Panc1 (cell line): ENCODE measurements at regions not wholly inside any gene's neighbourhood (a gene's known extent, or its start where the extent isn't known, plus 50 kb on each side); places are given as distances from the start of the nearest gene placed in this dataset.
A peak's percentile ranks its signal among the peaks of the same experiment; 100 is the strongest.

ENCODE experiments used
- ATAC-seq: fragments of 200-7000 bp; cut with Tn5 transposase; 2 replicates; pipeline ENCODE4 v1.9.1; 2020; ENCODE audit warnings: mild to moderate bottlenecking, moderate library complexity
- BruUV-seq: library from RNA; stranded (reverse); fragments of 400-500 nt; replicated peaks from 2 replicates; lab custom pipeline; 2021; lab: Mats Ljungman, UMichigan
- CTCF ChIA-PET: fragments of 300-600 bp; sonication (Branson Sonifier 250); formaldehyde crosslinking; loops from one replicate; lab custom pipeline; 2022; ENCODE audit warnings: antibody characterized with exemption; lab: Charles Lee
- POLR2A ChIA-PET: fragments of 300-600 bp; sonication (Branson Sonifier 250); formaldehyde crosslinking; loops from one replicate; lab custom pipeline; 2022; ENCODE audit warnings: antibody characterized with exemption; lab: Charles Lee
- DNase-seq: peaks from one replicate; pipeline ENCODE4 v3.0.0-alpha.2; 2010; ENCODE audit warnings: low read depth, low spot score
- H3K27ac ChIP-seq: 2 replicates; pipeline ENCODE4 v1.5.1; 2011; ENCODE audit warnings: mild to moderate bottlenecking, low read length, inconsistent platforms
- H3K27me3 ChIP-seq: fragments of 200-500 bp; sonication (Bioruptor generic); 2 replicates; pipeline ENCODE4 v1.6.0; 2014; ENCODE audit warnings: low read length, inconsistent platforms; ENCODE audit not compliant: control insufficient read depth, insufficient read depth
- H3K36me3 ChIP-seq: fragments of 200-500 bp; sonication (Bioruptor generic); 2 replicates; pipeline ENCODE4 v1.5.1; 2014; ENCODE audit warnings: inconsistent platforms, mild to moderate bottlenecking, low read length, moderate library complexity; ENCODE audit not compliant: control insufficient read depth, insufficient read depth
- H3K4me1 ChIP-seq: 2 replicates; pipeline ENCODE4 v1.5.1; 2011; ENCODE audit warnings: inconsistent platforms, mild to moderate bottlenecking, low read length, moderate library complexity; ENCODE audit not compliant: control insufficient read depth, insufficient read depth
- H3K4me3 ChIP-seq, 2 experiments: 2 replicates each; pipeline ENCODE4 v1.5.1; 2011 to 2012; ENCODE audit warnings: low read depth in 2 of 2, low read length in 2 of 2, mild to moderate bottlenecking in 2 of 2, inconsistent platforms in 1 of 2, moderate library complexity in 1 of 2
- H3K9me3 ChIP-seq: fragments of 200-500 bp; sonication (Bioruptor generic); 2 replicates; pipeline ENCODE4 v1.5.1; 2014; ENCODE audit warnings: low read depth, mild to moderate bottlenecking, inconsistent platforms, low read length, moderate library complexity; ENCODE audit not compliant: control insufficient read depth, insufficient read depth
- POLR2AphosphoS5 ChIP-seq: IDR thresholded peaks from 2 replicates; pipeline ENCODE4 v1.6.1; 2012; ENCODE audit warnings: mild to moderate bottlenecking, low read depth, low read length, moderate library complexity
- in situ Hi-C: cut with HindIII; loops from 2 replicates; pipeline ENCODE4 v1.10.0; 2016; ENCODE audit warnings: low sequenced_read_pairs, low pct_unique_long_range_greater_than_20kb
- intact Hi-C: fragments of 100-400 bp; cut with micrococcal nuclease; formaldehyde crosslinking; loops from one replicate; pipeline ENCODE4 v1.10.0; 2022; ENCODE audit not compliant: unreplicated experiment
- TF ChIP-seq, protein P1 (sequence below), 2 experiments: IDR thresholded peaks; 2 replicates each; pipeline ENCODE4 v1.6.1; 2011 to 2012; ENCODE audit warnings: low read depth in 2 of 2, control low read depth in 1 of 2, low read length in 1 of 2, mild to moderate bottlenecking in 1 of 2, moderate library complexity in 1 of 2; ENCODE audit not compliant: insufficient read depth in 1 of 2
- TF ChIP-seq, protein P2 (sequence below): fragments of 450-650 bp; IDR thresholded peaks from 2 replicates; pipeline ENCODE4 v1.5.1; 2017; ENCODE audit warnings: mild to moderate bottlenecking

DNA sequence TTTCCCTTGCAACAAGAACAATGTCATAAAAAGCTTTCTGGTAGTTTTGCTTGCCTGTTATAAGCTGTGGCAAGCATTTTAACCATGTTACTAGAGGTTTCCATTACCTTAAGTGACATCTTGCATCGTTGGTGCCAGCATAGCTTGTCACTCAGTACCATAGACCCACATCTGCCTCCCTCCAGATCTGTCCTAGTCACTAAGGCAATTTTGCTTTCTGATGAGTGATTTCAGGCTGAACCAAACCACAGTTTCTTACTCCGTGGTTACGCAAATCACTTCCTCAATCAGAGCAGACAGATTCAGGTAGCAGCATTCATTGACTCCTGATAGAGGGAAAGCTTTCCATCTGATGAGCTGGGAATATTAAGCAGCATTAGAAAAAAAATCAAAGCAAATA is 1057.5 kb upstream of the FAM98A start:
- no peaks in the 10 kb centered on the region for H3K36me3 ChIP-seq
- H3K9me3 ChIP-seq = no peaks in the 10 kb centered on the region
- DNase-seq = no peak
- no peaks in the 10 kb centered on the region for H3K27me3 ChIP-seq
- in situ Hi-C loops = no loop called here
- H3K27ac ChIP-seq = no peak overlapping the region
- no peaks in the 10 kb centered on the region for H3K4me1 ChIP-seq
- POLR2A ChIA-PET = no interaction called here
- intact Hi-C loops = no loop called here
- H3K4me3 ChIP-seq = no peak overlapping the region
- BruUV-seq = no TSS peak
- no peak for ATAC-seq
- CTCF ChIA-PET = no interaction called here
- TF ChIP-seq POLR2AphosphoS5 = no peak
- TF ChIP-seq, protein P1, sequence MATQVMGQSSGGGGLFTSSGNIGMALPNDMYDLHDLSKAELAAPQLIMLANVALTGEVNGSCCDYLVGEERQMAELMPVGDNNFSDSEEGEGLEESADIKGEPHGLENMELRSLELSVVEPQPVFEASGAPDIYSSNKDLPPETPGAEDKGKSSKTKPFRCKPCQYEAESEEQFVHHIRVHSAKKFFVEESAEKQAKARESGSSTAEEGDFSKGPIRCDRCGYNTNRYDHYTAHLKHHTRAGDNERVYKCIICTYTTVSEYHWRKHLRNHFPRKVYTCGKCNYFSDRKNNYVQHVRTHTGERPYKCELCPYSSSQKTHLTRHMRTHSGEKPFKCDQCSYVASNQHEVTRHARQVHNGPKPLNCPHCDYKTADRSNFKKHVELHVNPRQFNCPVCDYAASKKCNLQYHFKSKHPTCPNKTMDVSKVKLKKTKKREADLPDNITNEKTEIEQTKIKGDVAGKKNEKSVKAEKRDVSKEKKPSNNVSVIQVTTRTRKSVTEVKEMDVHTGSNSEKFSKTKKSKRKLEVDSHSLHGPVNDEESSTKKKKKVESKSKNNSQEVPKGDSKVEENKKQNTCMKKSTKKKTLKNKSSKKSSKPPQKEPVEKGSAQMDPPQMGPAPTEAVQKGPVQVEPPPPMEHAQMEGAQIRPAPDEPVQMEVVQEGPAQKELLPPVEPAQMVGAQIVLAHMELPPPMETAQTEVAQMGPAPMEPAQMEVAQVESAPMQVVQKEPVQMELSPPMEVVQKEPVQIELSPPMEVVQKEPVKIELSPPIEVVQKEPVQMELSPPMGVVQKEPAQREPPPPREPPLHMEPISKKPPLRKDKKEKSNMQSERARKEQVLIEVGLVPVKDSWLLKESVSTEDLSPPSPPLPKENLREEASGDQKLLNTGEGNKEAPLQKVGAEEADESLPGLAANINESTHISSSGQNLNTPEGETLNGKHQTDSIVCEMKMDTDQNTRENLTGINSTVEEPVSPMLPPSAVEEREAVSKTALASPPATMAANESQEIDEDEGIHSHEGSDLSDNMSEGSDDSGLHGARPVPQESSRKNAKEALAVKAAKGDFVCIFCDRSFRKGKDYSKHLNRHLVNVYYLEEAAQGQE (IDR thresholded peaks at IDR 0.05; ENCODE audit: insufficient read depth in 1 of 2, low read depth in 2 of 2, low read length in 1 of 2) = no peak
- TF ChIP-seq, protein P2, sequence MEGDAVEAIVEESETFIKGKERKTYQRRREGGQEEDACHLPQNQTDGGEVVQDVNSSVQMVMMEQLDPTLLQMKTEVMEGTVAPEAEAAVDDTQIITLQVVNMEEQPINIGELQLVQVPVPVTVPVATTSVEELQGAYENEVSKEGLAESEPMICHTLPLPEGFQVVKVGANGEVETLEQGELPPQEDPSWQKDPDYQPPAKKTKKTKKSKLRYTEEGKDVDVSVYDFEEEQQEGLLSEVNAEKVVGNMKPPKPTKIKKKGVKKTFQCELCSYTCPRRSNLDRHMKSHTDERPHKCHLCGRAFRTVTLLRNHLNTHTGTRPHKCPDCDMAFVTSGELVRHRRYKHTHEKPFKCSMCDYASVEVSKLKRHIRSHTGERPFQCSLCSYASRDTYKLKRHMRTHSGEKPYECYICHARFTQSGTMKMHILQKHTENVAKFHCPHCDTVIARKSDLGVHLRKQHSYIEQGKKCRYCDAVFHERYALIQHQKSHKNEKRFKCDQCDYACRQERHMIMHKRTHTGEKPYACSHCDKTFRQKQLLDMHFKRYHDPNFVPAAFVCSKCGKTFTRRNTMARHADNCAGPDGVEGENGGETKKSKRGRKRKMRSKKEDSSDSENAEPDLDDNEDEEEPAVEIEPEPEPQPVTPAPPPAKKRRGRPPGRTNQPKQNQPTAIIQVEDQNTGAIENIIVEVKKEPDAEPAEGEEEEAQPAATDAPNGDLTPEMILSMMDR = no peak

DNA sequence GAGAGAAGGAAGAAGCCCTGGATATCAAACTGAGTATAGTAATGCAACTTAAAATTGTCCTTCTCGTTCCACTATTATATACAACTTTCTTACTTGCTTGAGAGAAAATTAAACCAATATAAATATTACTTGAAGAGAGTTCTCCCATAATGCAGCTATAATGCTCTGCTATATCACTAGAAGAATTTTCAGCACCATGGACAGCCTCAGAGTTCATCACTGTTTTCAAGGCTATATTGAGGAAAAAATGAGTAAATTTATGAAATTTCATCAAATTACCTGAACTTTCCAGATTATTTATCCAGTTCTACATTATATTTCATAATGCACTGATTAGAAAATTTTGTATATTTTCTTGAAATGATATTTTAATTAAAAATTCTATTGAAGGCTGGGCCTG is 1053.5 kb upstream of the FAM98A start:
- no peak for ATAC-seq
- Histone ChIP-seq H3K27ac (no peak overlapping the region), H3K36me3 (no peaks in the 10 kb centered on the region), H3K27me3 (no peaks in the 10 kb centered on the region), H3K4me1 (no peaks in the 10 kb centered on the region), H3K4me3 (no peak overlapping the region), H3K9me3 (no peaks in the 10 kb centered on the region)
- DNase-seq = no peak
- ChIA-PET CTCF (no interaction called here), POLR2A (no interaction called here)
- in situ Hi-C loops = no loop called here
- intact Hi-C loops = no loop called here
- no TSS peak for BruUV-seq
- TF ChIP-seq, protein P2 = no peak
- TF ChIP-seq, protein P1 (IDR thresholded peaks at IDR 0.05; ENCODE audit: insufficient read depth in 1 of 2, low read depth in 2 of 2, low read length in 1 of 2) = peak in 1 of 2 experiments; percentile 83; a peak in 2 of 4 replicates
